SH-SY5Y (cell line): ENCODE measurements at regions not wholly inside any gene's neighbourhood (a gene's known extent, or its start where the extent isn't known, plus 50 kb on each side); places are given as distances from the start of the nearest gene placed in this dataset.

Experiments
- GATA2 ChIP-seq: IDR thresholded peaks from 2 replicates; pipeline ENCODE4 v1.6.1; 2011; ENCODE audit warnings: mild to moderate bottlenecking, low read depth, low read length
- GATA3 ChIP-seq: IDR thresholded peaks from 2 replicates; pipeline ENCODE4 v1.6.1; 2011; ENCODE audit warnings: low read depth, mild to moderate bottlenecking, low read length, moderate library complexity

DNA sequence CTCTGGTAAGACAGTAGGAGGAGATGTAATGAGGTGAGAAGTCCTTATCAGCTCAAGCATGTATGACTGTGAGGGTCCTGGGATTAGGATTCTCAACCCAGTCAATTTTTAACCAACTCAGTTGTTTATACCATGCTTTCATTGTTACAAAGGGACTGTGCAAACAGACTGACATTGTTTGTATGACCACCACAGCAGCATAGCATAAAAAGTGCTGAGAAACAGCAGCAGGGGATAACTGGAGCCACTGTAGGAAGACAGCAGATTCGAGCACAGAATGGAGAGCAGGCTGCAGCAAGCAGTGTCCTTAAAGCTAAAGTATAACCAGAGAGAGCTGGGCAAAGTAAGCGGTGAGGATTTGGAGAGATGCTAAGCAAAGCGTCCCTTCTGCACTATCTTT, 829.5 kb downstream of the REEP3 start:
- no peak for TF ChIP-seq GATA2
- TF ChIP-seq GATA3: no peak
